Neural progenitor cell (in vitro differentiated cells): ENCODE measurements at regions not wholly inside any gene's neighbourhood (a gene's known extent, or its start where the extent isn't known, plus 50 kb on each side); places are given as distances from the start of the nearest gene placed in this dataset.

Source experiments
- EZH2 ChIP-seq: fragments of 200-600 bp; sonication (generic); IDR thresholded peaks from 2 replicates; pipeline ENCODE4 v1.6.1; 2017; ENCODE audit warnings: antibody characterized with exemption, mild to moderate bottlenecking, moderate library complexity
- TF ChIP-seq, protein P1 (sequence below): fragments of 200-600 bp; sonication (generic); IDR thresholded peaks from 2 replicates; pipeline ENCODE4 v1.5.1; 2017; ENCODE audit warnings: antibody characterized with exemption, mild to moderate bottlenecking

DNA sequence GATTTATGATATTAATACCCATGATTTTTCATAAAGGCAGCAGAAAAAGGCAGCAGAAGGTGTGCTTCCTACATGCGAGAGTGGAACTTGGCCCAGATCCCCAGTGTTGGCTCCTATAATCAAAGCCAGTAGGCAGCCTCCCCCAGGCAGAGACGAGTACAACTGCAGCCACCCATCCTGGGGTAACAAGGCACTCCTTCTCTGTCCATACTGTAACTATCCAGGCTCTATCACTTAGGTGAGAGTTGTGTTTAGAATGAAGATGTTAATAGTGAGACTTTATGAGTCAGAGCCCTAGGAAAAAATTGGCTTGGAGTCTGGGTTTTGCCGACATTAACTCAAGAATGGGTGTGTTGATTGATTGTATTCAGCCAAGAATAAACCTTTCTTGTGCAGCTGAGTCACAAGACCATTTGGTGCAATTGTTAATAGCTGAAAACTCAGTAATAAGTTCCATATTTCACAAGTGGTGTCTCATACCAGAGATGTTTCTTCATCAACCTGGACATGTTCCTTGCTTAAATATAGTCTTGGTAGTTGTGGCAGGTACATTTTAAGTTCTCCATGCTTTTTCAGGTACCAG, 322.3 kb downstream of the DUSP10 start:
- TF ChIP-seq EZH2, result no peak
- TF ChIP-seq, protein P1, sequence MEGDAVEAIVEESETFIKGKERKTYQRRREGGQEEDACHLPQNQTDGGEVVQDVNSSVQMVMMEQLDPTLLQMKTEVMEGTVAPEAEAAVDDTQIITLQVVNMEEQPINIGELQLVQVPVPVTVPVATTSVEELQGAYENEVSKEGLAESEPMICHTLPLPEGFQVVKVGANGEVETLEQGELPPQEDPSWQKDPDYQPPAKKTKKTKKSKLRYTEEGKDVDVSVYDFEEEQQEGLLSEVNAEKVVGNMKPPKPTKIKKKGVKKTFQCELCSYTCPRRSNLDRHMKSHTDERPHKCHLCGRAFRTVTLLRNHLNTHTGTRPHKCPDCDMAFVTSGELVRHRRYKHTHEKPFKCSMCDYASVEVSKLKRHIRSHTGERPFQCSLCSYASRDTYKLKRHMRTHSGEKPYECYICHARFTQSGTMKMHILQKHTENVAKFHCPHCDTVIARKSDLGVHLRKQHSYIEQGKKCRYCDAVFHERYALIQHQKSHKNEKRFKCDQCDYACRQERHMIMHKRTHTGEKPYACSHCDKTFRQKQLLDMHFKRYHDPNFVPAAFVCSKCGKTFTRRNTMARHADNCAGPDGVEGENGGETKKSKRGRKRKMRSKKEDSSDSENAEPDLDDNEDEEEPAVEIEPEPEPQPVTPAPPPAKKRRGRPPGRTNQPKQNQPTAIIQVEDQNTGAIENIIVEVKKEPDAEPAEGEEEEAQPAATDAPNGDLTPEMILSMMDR, result no peak
